ENCODE measurements at regions not wholly inside any gene's neighbourhood (a gene's known extent, or its start where the extent isn't known, plus 50 kb on each side); places are given as distances from the start of the nearest gene placed in this dataset.

DNA sequence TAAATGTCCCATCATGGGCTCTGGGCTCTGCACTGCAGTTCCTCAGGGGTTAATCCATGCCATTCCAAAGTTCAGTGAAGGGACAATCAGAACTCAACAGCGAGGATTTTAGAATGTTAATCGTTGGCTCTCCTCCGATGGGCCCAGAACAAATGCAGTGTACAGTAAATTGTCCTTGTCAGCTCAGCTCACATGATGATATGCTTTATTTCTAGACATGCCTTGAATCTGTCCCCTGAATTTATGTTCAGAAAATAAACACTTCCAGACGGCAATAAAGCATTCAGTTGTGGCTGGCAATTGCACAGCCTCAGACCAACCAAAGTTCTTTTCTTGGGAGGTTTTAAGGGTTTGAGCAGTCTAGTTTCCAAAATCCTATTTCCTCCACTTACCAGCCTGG lies 981.2 kb downstream of the BCL11A start:
- TF ChIP-seq EP300 (IDR thresholded peaks at IDR 0.05) = no peak
- TF ChIP-seq, protein P1, sequence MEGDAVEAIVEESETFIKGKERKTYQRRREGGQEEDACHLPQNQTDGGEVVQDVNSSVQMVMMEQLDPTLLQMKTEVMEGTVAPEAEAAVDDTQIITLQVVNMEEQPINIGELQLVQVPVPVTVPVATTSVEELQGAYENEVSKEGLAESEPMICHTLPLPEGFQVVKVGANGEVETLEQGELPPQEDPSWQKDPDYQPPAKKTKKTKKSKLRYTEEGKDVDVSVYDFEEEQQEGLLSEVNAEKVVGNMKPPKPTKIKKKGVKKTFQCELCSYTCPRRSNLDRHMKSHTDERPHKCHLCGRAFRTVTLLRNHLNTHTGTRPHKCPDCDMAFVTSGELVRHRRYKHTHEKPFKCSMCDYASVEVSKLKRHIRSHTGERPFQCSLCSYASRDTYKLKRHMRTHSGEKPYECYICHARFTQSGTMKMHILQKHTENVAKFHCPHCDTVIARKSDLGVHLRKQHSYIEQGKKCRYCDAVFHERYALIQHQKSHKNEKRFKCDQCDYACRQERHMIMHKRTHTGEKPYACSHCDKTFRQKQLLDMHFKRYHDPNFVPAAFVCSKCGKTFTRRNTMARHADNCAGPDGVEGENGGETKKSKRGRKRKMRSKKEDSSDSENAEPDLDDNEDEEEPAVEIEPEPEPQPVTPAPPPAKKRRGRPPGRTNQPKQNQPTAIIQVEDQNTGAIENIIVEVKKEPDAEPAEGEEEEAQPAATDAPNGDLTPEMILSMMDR (IDR thresholded peaks at IDR 0.05) = no peak
- no peak for TF ChIP-seq POLR2A (IDR thresholded peaks at IDR 0.05)
